H1 (cell line): ENCODE measurements at regions not wholly inside any gene's neighbourhood (a gene's known extent, or its start where the extent isn't known, plus 50 kb on each side); places are given as distances from the start of the nearest gene placed in this dataset.

Experiments
- CHD2 ChIP-seq: IDR thresholded peaks from 2 replicates; pipeline ENCODE4 v1.6.1; 2012; ENCODE audit warnings: low read length, improper control_type of control experiment
- EP300 ChIP-seq, 2 experiments: IDR thresholded peaks; 1 replicate in 1 of 2; 2 replicates in 1 of 2; pipeline ENCODE4 v1.6.1; 2011 to 2012; ENCODE audit warnings: low read depth in 2 of 2, low read length in 2 of 2, mild to moderate bottlenecking in 2 of 2, borderline replicate concordance in 1 of 2, inconsistent platforms in 1 of 2, moderate library complexity in 1 of 2
- GABPA ChIP-seq: IDR thresholded peaks from 2 replicates; pipeline ENCODE4 v1.6.1; 2011; ENCODE audit warnings: mild to moderate bottlenecking, low read length, moderate library complexity, borderline replicate concordance; ENCODE audit not compliant: insufficient read depth
- KDM1A ChIP-seq: fragments of 200-600, 300-600 bp; sonication (generic); IDR thresholded peaks from 2 replicates; pipeline ENCODE4 v1.7.1; 2016; ENCODE audit warnings: mild to moderate bottlenecking, low read length, borderline replicate concordance
- NANOG ChIP-seq: IDR thresholded peaks from 2 replicates; pipeline ENCODE4 v1.6.1; 2011; ENCODE audit warnings: low read length, low read depth, mild to moderate bottlenecking, inconsistent platforms; ENCODE audit not compliant: insufficient read depth, poor library complexity, severe bottlenecking
- POLR2A ChIP-seq, 2 experiments: IDR thresholded peaks; 1 replicate in 1 of 2; 2 replicates in 1 of 2; pipeline ENCODE4 v1.6.1; 2011; ENCODE audit warnings: low read depth in 2 of 2, low read length in 2 of 2, mild to moderate bottlenecking in 2 of 2; ENCODE audit errors: control extremely low read depth in 1 of 2
- POLR2AphosphoS5 ChIP-seq: IDR thresholded peaks from 2 replicates; pipeline ENCODE4 v1.6.1; 2011; ENCODE audit warnings: low read depth, low read length
- RAD21 ChIP-seq, 2 experiments: IDR thresholded peaks in 1 of 2; conservative IDR thresholded peaks in 1 of 2; 2 replicates each; pipeline ENCODE4 v1.6.1; 2011; ENCODE audit warnings: low read depth in 2 of 2, low read length in 2 of 2, improper control_type of control experiment in 1 of 2, inconsistent platforms in 1 of 2, mild to moderate bottlenecking in 1 of 2, moderate library complexity in 1 of 2
- RNF2 ChIP-seq: fragments of 200-900, 300-1000 bp; sonication (generic); IDR thresholded peaks from 2 replicates; pipeline ENCODE4 v1.7.1; 2016; ENCODE audit warnings: borderline replicate concordance, low read depth, mild to moderate bottlenecking, antibody characterized with exemption, low read length; ENCODE audit not compliant: poor library complexity, severe bottlenecking; ENCODE audit errors: missing control alignments
- SIN3A ChIP-seq, 2 experiments: IDR thresholded peaks in 1 of 2; conservative IDR thresholded peaks in 1 of 2; 2 replicates each; pipeline ENCODE4 v1.6.1; 2011 to 2012; ENCODE audit warnings: low read length in 2 of 2, improper control_type of control experiment in 1 of 2, low read depth in 1 of 2, mild to moderate bottlenecking in 1 of 2
- TAF1 ChIP-seq: IDR thresholded peaks from 2 replicates; pipeline ENCODE4 v1.6.1; 2011; ENCODE audit warnings: mild to moderate bottlenecking, low read depth, low read length
- YY1 ChIP-seq: IDR thresholded peaks from 2 replicates; pipeline ENCODE4 v1.6.1; 2011; ENCODE audit warnings: low read depth, mild to moderate bottlenecking, low read length
- TF ChIP-seq, protein P1 (sequence below), 3 experiments: IDR thresholded peaks; 1 replicate in 2 of 3; 2 replicates in 1 of 3; pipeline versions ENCODE4 v1.5.1 to v1.6.1; 2011; ENCODE audit warnings: low read length in 3 of 3, mild to moderate bottlenecking in 3 of 3, inconsistent platforms in 2 of 3, low read depth in 1 of 3, moderate library complexity in 1 of 3; ENCODE audit not compliant: insufficient read depth in 1 of 3; ENCODE audit errors: control extremely low read depth in 1 of 3
- TF ChIP-seq, protein P2 (sequence below): IDR thresholded peaks from 2 replicates; pipeline ENCODE4 v1.6.1; 2011; ENCODE audit warnings: low read depth, mild to moderate bottlenecking, low read length; ENCODE audit not compliant: insufficient read depth

DNA sequence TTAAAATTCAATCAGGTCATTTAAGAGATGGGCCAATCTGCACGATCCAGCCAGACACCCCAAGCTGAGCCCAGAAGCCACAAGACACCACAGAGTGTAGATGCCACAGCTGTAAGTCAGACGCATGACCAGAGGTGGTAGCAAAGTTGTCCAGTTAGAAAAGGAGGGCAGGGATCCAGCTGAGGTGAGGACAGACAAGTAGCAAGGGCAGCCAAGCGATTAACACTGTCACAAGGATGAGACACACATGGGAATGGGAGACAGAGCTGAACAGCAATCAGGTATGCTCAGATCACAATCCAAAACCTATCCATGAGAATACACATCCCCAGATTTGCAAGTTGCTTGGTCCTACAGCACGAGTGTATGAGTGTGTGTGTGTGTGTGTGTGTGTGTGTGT is 143.4 kb upstream of the STK17B start:
- no peak for TF ChIP-seq YY1
- TF ChIP-seq, protein P1, sequence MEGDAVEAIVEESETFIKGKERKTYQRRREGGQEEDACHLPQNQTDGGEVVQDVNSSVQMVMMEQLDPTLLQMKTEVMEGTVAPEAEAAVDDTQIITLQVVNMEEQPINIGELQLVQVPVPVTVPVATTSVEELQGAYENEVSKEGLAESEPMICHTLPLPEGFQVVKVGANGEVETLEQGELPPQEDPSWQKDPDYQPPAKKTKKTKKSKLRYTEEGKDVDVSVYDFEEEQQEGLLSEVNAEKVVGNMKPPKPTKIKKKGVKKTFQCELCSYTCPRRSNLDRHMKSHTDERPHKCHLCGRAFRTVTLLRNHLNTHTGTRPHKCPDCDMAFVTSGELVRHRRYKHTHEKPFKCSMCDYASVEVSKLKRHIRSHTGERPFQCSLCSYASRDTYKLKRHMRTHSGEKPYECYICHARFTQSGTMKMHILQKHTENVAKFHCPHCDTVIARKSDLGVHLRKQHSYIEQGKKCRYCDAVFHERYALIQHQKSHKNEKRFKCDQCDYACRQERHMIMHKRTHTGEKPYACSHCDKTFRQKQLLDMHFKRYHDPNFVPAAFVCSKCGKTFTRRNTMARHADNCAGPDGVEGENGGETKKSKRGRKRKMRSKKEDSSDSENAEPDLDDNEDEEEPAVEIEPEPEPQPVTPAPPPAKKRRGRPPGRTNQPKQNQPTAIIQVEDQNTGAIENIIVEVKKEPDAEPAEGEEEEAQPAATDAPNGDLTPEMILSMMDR (IDR thresholded peaks at IDR 0.05; ENCODE audit: control extremely low read depth in 1 of 3, insufficient read depth in 1 of 3, low read depth in 1 of 3, low read length in 3 of 3) = no peak
- no peak for TF ChIP-seq RNF2
- TF ChIP-seq POLR2AphosphoS5 = no peak
- TF ChIP-seq, protein P2, sequence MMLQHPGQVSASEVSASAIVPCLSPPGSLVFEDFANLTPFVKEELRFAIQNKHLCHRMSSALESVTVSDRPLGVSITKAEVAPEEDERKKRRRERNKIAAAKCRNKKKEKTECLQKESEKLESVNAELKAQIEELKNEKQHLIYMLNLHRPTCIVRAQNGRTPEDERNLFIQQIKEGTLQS = no peak
- no peak for TF ChIP-seq RAD21 (IDR thresholded peaks at IDR 0.05 in 1 of 2, conservative IDR thresholded peaks at IDR 0.05 in 1 of 2; ENCODE audit: low read depth in 2 of 2, low read length in 2 of 2)
- TF ChIP-seq EP300 (IDR thresholded peaks at IDR 0.05; ENCODE audit: borderline replicate concordance in 1 of 2, low read depth in 2 of 2, low read length in 2 of 2) = no peak
- no peak for TF ChIP-seq GABPA
- TF ChIP-seq POLR2A (IDR thresholded peaks at IDR 0.05; ENCODE audit: control extremely low read depth in 1 of 2, low read depth in 2 of 2, low read length in 2 of 2) = no peak
- TF ChIP-seq TAF1 = no peak
- no peak for TF ChIP-seq NANOG
- no peak for TF ChIP-seq KDM1A
- TF ChIP-seq CHD2 = no peak
- no peak for TF ChIP-seq SIN3A (conservative IDR thresholded peaks at IDR 0.05 in 1 of 2, IDR thresholded peaks at IDR 0.05 in 1 of 2; ENCODE audit: low read depth in 1 of 2, low read length in 2 of 2)
